ENCODE measurements at regions not wholly inside any gene's neighbourhood (a gene's known extent, or its start where the extent isn't known, plus 50 kb on each side); places are given as distances from the start of the nearest gene placed in this dataset.

DNA sequence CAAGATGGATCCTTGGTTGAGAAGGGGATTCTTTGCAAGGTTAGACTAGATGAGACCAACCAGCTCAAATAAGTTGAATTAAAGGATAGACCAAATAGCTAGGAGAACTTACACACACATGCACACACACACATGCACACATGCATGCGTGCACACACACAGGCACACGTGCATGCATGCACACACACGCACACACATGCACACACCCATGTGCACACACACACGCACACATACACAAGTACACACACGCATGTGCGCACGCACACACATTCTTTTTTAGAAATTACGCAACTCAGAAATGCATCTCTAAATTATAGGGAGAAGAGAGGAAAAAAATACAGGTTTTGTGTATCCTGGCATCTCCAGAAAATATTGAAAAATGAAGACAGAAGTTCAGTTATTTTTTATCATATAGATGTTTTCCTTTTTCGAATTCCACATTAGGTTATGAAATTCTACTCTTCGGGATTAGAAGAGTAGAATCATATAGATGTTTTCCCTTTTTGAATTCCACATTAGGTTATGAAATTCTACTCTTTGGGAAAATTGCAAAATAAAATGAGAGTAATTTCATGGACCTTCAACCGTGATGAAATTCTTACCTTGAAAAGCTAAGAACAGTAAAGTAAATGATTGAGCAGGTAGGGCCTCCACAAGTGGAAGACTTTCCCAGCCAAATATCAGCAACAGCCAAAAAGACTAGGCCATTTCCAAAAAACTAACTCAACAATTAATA lies 243.2 kb upstream of the USP25 start:
- TF ChIP-seq, protein P1, sequence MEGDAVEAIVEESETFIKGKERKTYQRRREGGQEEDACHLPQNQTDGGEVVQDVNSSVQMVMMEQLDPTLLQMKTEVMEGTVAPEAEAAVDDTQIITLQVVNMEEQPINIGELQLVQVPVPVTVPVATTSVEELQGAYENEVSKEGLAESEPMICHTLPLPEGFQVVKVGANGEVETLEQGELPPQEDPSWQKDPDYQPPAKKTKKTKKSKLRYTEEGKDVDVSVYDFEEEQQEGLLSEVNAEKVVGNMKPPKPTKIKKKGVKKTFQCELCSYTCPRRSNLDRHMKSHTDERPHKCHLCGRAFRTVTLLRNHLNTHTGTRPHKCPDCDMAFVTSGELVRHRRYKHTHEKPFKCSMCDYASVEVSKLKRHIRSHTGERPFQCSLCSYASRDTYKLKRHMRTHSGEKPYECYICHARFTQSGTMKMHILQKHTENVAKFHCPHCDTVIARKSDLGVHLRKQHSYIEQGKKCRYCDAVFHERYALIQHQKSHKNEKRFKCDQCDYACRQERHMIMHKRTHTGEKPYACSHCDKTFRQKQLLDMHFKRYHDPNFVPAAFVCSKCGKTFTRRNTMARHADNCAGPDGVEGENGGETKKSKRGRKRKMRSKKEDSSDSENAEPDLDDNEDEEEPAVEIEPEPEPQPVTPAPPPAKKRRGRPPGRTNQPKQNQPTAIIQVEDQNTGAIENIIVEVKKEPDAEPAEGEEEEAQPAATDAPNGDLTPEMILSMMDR (IDR thresholded peaks at IDR 0.05; ENCODE audit: insufficient read depth, low read length): no peak
- TF ChIP-seq POLR2AphosphoS5 (IDR thresholded peaks at IDR 0.05; ENCODE audit: low read depth): no peak
